HG02884 (cell line): ENCODE measurements at regions not wholly inside any gene's neighbourhood (a gene's known extent, or its start where the extent isn't known, plus 50 kb on each side); places are given as distances from the start of the nearest gene placed in this dataset.
"Not testable (repeated sequence)": the region's sequence is repeated elsewhere in the genome, so short reads cannot be mapped to it uniquely, and the experiment has no call there.

Experiments used
- ATAC-seq: cut with Tn5 transposase; IDR thresholded peaks from one replicate; pipeline ENCODE4 v1.9.1; 2021; ENCODE audit warnings: mild to moderate bottlenecking, moderate library complexity; ENCODE audit not compliant: unreplicated experiment

DNA sequence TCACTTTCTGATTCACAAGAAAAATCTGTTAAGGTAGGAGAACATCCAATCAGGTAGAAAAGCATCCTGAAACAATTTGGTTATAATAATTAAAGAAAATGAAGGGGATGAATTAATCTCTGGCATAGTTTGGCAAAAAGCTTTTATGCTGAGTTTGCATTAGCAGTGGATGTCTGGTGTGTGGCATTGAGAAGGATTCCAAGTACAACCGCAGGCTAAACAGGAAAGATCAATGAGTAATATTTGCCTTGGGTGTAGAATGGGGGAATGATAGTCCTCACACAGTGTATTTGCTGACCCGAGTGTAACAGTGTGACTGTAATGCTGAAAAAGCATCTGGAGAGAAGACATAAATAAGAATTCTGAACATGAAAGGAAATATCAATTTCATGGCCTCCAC lies 68.3 kb upstream of the SESTD1 start:
- no peak for ATAC-seq

GRCh38 chr2:179331061-179331460 lies 66.4 kb upstream of the SESTD1 start:
- ATAC-seq = no peak

DNA sequence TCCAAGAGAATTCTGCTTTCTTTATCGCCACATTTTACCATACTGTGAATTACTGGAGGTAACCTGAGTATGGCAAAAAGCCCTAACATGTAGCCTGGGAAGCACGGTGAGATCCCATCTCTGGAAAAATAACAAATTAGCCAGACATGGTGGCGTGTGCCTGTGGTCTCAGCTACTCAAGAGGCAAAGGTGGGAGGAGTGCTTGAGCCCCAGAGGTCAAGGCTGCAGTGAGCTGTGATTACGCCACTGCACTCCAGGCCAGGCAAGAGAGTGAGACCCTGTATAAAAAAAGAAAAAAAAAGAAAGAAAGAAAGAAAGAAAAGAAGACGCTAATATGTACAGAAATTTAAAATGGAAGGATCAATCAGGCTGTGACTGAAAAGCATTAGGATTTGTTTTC lies 57.7 kb upstream of the SESTD1 start:
- no peak for ATAC-seq

DNA sequence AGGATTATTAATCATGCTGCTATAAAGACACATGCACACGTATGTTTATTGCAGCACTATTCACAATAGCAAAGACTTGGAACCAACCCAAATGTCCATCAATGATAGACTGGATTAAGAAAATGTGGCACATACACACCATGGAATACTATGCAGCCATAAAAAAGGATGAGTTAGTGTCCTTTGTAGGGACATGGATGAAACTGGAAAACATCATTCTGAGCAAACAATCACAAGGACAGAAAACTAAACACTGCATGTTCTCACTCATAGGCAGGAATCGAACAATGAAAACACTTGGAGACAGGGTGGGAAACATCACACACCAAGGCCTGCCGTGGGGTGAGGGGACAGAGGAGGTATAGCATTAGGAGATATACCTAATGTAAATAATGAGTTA lies 56.4 kb upstream of the SESTD1 start:
- not testable (repeated sequence) for ATAC-seq

- ATAC-seq = not testable (repeated sequence)
These were observed 50.1 kb upstream of the SESTD1 start for GRCh38 chr2:179314729-179315128.
